GM19438 (cell line): ENCODE measurements at regions not wholly inside any gene's neighbourhood (a gene's known extent, or its start where the extent isn't known, plus 50 kb on each side); places are given as distances from the start of the nearest gene placed in this dataset.

Experiments
- ATAC-seq: cut with Tn5 transposase; IDR thresholded peaks from one replicate; pipeline ENCODE4 v1.9.1; 2021; ENCODE audit warnings: low read depth; ENCODE audit not compliant: unreplicated experiment

DNA sequence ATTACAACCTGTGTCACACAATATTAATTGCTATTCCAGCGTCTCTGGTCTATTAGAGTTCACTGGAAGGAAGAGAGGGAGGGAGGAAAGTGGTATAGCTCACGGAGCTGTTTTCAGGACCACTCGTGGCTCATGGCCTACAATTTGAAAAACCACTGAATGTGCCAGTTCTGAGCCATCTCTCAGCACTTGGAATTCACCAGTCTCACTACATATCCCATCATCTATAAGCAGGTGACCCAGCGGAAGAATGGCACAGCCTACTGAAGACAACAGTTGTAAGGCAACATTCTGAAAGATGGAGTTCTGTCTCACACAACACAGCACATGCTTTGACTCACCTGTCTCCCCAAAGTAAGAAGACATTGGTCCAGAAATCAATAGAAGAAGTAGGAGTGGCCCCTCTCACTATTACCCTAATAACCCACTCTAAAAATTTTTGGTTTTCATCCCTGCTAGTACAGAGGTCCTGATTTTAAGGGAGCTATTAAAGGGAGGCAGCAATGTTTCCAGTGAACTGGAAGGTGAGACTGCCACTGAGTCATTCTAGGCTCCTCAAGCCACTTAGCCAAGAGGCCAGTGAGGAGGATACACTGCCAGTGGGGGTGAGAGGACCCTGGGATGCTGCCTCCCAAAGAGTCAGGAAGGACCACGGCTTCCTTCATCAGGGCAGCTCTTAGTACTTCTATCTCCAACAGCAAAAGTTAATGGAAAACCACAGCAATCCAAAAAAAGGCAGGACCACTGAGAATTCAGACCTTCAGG, 50.0 kb upstream of the DOCK9 start:
- no peak for ATAC-seq

DNA sequence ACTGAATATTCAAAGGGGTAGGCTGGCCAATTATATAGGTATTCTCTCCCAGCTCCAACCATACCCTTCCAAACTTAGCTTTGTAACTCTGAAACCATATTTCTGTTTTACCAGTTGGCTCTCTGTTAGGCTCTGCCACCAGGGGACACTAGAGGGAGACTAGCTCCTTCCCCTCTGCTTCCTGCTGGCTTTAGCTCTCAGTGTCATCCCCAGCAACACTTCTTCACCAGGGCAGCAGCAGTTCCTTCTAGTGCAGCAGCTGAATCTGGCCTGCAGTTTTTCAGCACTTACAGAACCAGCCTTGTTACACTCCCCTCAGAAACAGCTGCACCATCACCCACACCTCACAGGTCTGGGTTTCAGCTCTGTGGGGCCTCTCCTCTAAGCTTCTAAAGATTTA, 51.0 kb upstream of the DOCK9 start:
- ATAC-seq: no peak

DNA sequence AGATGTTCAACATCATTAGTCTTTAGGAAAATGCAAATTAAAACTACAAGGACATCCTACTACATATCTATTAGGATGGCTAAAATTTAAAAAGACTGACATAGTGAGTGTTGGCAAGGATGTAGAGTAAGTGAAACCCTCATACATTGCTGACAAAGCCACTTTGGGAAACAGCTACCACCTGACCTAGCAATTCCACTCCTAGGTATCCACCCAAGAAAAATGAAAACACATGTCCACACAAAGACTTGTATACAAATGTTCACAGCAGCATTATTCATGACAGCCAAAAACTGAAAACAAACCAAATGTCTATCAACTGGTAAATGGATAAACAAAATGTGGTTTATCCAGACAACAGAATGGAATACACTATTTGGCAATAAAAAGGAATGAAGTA, 51.7 kb upstream of the DOCK9 start:
- no peak for ATAC-seq

DNA sequence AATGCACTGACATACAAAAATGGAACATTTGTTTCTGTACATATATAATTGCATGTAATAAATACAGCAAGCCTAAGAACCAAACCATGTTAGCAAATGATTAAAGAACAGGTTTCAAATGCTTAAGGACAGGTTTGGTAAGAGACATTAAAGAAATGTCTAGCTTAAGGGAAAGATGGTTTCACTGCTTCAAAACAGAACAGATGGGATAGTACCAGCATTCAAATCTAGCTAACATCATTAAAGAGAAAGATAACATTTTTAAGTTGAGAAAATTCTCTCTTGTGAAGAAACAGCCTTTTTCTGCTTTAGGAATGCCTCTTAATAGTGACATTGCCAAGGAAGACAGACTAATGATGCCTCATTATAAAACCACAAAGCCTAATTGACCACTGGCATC, 52.5 kb upstream of the DOCK9 start:
- ATAC-seq: no peak

DNA sequence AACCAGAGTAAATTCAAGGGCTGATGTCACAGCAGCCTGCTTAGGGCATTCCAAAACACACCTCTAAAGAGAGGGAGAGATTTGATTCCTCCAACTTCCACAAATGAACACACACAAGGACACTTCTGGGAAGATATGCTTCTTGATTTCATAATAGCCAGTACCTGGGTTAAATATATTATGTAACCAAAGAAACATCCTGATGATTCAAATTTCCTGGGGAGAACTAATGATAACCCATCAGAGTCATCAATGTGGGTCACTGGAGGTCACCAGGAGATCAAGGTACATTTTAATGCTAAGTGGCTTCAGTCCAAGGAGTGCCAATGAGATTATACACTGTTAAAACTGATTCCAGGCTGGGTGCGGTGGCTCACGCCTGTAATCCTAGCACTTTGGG, 54.0 kb upstream of the DOCK9 start:
- ATAC-seq: no peak

DNA sequence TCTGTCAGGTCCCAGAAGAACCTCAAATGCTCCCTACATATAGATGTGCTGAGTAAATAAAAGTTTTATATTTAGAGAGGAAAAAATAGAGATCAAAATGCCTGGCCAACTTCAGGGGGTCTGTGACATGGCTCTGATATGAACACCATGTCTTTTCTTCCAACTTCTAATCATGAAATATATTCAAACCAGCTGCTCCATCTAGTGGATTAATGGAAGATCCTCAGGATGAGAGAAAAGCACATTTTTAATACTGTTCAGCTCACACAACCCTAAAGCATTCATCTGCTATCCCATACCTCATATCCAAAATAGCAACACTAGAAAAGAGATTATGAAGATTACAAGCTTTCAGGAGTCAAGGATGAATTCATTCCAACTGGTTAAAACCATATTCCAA, 56.0 kb upstream of the DOCK9 start:
- ATAC-seq: no peak

DNA sequence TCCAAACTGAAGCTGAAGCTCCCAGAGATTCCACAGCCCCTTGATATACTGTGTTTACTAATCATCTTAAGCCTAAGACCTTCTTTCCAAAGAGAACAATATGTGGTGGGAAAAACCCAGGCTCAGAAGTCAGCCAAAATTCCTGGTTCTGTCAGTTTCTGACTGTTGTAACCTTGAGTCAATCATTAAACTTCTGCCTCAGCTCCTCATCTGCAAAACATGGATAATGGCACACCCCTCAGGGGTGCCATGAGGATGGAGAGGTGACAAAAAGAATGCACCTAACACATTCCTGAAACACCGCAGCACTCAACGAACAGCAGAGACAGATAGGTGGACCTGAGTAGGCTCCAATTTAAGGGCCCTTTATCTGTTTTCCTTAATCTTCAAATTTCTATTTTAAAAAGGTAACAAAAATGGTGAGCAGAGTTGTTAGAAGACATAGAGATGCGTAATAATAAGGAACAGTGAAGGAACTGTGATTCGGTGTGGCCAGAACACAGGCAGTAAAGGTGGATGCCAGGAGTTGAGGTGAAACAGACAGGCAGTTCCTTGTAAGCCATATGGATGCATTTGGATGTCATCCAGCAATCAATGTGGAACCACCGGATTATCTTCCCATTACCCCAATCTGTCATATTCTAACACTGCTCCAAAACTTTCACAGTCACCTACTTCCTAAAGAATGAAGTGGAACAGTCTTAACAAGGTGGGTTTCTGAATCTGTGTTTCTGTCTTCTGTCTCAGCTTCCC, 56.6 kb upstream of the DOCK9 start:
- no peak for ATAC-seq

DNA sequence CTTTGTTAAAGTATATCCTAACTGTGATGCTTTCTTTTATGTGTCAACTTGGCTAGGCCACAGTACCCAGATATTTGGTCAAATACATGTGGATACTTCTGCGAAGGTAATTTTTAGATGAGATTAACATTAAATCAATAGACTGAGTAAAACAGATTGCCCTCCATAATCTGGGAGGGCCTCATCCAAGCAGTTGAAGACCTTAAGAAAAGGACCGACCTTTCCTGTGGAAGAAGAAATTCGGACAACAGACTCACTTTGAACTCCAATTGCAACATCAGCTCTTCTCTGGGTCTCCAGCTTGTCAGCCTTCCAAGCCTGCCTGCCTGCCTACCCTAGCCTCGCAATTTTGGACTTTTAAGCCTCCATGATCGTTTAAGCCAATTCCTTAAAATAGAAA, 57.9 kb upstream of the DOCK9 start:
- no peak for ATAC-seq

DNA sequence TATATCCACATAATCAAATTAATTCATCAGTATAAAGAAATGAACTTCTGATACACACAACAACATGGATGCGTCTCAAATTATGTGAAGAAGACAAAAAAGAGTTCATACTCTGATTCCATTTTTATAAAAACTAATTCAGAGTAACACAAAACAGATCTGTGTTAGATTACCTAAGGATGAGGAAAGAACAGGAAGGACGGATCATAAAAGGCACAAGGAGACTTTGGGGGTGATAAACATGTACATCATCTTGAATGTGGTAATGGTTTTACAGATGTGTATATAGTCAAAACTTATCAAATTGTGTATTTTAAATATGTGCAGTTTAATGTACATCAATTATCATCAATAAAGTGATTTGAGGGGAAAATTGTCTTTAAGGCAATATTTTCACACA, 59.9 kb upstream of the DOCK9 start:
- no peak for ATAC-seq

DNA sequence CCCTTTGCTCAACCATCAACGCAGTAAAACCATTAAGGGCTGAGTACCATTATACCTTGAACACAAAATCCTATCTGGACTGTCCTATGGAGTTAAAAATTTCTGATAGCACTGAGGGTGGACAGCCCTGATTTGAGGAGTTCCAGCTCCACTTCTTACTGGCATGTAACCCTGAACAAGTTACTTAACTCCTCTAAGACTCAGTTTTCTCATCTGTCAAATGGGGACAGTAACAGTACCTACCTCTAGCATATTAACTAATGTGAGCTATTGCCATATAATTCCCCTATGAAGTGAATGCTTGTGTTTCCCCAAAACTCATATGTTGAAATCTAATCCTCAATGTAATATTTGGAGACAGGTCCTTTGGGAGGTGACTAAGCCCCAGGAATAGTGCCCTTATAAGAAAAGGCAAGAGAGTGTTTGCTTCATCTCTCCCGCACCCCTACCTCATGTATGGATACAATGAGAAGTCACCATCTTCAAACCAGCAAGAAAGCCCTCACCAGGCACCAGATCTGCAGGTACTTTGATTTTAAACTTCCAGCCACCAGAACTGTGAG, 61.9 kb upstream of the DOCK9 start:
- no peak for ATAC-seq

DNA sequence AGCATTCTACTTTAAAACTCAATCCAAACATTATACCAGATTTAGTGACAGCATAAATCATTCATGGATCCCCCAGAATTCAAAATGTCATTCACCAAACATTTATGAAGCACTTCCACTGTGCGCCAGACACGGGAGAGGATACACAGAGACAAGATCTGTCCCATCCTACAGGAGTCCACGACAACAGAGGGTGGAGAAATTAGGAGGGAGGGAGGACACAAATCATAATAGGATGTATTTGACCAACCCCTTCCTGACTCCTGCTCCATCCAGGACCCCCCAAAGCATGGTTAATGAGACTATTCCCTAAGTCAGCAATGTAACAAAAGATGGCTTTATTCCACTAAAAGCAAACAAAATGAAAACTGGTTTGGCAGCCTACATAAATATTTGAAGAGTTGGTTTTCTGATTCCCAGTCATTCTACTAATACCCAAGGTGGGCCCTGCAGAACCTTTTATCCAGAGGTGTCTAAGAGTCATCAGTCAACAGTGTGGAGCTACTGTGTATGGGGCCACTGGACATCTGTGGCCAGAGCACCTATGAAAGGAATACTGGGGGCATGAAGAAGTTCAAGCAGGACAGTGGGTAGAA, 62.8 kb upstream of the DOCK9 start:
- ATAC-seq: no peak

DNA sequence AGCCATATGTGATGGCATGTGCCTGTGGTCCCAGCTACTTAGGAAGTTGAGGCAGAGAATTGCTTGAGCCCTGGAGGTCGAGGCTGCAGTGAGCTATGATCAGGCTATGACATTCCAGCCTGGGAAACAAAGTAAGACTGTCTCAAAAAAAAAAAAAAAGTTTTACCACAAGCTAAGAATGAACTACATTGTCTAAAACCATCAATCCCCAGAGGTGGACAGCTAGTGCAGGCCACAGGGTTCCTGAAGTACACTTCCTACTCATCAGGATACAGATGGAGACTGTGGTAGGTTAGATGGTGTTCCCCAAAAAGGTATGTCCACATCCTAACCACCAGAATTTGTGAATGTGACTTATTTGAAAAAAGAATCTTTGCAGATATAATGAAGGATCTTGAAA, 63.5 kb upstream of the DOCK9 start:
- ATAC-seq: no peak

DNA sequence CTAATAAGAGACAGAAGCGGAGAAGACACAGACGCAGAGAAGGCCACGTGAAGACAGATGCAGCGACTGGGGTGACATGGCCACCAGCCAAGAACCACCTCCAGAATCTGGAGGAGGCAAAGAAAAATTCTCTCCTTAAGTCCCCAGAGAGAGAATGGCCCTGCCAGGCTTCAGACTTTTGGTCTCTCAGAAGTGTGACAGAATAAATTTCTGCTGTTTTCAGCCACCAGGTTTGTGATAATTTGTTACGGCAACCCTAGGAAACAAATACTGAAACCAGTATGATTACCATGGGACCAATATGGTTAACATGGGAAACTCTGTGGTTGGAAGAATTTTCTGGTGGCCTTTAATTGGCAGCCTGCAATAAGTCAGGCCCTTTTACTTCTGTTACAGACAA, 63.9 kb upstream of the DOCK9 start:
- ATAC-seq: no peak

DNA sequence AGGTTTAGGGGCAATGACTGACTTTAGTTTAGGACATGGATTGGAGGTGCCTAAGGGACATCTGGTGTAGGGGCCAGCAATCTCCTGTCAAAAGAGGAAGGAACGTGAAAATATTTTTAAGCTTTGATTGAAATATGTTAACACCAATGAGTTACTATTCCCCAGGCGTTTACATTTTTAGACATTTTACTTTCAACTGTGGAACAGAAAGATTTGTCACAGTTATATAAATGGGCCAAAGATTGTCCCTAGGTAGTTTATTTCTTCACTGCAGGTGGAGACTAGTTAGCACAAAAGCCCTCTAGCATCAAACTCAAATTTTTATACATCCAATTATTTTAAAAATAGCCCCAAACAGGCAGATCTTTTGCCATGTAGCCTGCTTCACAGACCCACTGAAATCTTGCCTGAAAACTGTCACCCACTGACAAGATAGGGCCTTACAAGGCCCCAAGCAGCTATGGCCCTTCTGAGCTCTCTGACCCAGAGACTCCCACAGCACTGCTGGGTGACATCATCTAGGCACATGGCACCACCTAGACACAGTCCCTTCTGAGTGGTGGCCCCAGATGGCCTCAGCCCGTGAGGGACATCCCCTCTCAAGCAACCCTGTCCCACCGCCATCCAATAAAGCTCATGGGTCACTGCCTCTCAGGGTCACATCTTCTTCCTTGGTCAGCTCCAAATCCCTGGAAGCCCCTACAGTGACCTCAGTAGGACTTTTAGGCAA, 64.8 kb upstream of the DOCK9 start:
- no peak for ATAC-seq

DNA sequence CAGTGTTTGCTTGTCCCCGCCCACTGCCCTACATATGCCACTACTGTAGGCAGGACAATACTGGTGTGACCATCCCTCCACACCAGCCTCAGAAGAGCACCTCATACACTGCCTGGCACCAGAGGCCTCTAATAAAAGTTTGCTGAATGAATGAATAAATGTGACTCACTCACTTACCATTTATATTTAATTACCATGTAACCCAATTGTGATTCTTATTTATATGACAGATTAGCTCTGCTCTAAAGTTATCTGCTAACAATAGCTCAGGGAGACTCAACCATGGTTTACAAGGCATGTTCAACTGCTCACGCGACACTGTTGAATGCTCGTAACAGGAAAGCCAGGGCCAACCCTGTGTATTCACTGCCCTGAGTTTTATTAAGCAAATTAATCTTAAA, 66.0 kb upstream of the DOCK9 start:
- no peak for ATAC-seq

DNA sequence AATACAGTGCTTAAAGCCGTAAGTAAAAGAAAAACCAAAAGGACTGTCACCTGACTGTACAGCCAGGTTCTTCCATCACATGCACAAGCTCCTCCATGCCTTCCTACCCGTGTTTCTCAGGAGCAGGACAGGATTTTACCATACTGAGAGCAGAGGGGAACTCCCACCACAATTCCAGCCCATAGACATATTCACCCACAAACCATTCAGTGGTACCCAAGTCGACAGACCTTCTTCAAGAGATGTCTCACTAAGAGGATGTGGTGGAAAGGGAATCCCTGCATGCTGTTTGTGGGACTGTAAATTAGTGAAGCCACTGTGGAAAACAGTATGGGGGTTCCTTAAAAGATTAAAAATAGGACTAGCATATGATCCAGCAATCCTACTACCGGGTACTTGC, 66.9 kb upstream of the DOCK9 start:
- no peak for ATAC-seq

DNA sequence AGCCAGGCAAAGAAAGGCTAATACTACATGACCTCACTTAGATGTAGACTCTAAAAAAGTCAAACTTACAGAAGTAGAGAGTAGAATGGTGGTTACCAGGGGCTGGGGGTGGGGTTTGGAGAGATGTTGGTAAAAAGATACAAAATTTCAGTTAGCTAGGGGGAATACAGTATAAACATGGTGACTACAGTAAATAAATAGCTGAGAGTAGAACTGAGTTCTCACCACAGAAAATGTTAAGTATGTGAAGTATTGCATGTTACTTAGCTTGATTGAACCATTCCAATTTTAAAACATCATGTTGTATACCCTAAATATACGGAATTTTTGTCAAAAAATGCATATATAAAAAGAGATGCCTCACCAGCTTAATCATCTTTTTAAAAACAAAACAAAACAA, 67.5 kb upstream of the DOCK9 start:
- no peak for ATAC-seq

DNA sequence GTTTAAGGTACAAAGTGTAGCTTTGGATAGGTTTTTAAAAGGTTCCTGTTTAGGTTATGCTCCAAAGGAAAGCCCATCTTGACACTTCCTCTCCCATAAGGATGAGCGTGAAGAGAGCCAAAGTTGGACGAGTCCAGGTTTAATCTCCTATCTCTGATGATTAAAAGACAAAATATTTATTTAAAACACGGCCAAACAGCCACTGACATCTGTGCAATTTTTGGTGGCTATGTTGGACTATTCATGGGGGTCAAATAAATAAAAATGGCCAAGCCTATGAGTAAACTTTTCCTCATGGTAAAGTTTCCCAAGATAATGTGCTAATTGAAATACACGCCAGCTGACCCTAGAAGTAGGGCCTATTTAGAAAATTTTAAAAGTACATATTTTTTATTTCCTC, 69.0 kb upstream of the DOCK9 start:
- ATAC-seq: no peak

DNA sequence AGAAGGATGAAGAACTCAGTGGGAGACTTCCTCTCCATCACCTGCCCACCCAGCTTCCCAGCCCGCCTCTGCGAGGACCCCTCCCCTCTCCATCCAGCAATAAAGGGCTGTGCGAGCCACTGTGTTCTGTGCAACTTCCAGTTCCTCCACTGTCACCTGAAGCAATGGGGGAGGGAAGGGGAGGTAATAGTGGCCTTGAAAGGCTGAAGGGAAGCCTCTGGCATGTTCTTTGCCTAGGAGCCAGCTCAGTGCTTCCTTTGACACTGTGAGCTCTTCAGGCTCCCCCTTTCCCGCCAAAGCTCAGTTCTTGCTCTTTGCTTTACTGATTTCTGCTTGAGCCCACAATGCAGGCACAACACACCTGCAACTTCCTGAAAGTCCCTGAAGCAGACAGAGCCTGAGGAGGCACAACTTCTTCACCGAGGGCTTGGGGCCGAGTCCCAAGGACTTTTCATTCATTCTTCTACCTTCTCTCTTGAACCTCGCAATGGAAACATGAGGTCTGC, 73.2 kb upstream of the DOCK9 start:
- ATAC-seq: no peak

DNA sequence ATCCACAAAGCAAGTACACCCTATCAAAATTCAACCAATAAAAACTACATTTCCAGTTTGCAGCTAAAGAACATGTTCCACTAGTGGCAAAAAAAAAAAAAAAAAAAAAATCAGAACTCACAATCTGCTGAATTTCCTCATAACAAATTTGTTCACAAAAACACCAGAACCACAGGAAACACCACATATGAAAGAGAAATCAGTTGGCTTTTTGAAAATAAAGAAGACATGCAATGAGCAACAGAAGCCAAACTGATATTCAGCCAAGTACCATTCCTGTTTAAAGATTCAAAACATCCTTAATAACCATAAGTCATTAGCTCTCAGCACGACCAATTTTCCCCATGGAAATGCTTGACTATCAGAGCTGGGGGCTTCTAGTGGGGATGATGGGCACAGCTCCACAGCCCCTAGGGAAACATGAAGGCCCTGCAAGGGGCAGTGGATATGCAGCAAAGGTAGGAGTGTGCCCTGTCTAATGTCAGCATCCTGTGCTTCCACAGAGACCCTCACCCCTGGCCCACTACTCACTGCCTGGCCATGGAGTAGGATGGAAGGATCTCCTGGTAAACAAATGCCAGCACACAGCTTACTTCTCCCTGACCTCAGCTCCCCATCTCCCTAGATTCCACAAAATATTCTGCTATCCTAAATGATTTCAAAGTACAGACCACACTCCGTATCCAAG, 74.0 kb upstream of the DOCK9 start:
- no peak for ATAC-seq
